GM19397 (cell line): ENCODE measurements at regions not wholly inside any gene's neighbourhood (a gene's known extent, or its start where the extent isn't known, plus 50 kb on each side); places are given as distances from the start of the nearest gene placed in this dataset.

ENCODE experiments used
- ATAC-seq: cut with Tn5 transposase; IDR thresholded peaks from one replicate; pipeline ENCODE4 v1.9.1; 2021; ENCODE audit warnings: mild to moderate bottlenecking, moderate library complexity; ENCODE audit not compliant: unreplicated experiment

DNA sequence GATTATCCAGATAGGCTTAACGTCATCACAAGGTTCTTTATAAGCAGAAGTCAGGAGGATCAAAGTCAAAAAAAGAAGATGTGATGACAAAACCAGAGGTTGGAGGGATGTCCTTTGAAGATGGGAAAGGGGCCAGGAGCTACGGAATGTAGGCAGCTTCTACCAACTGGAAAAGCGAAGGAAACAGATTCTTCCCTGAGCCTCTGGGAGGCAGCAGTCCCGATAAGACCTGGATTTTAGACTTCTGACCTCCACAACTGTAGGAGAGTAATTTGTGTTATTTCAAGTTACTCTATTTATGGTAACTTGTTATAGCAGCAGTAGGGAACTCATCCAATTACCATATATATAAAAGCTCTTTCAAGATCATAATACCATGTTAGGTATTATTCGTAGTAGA, 98.8 kb upstream of the MYCBP2 start:
- ATAC-seq, result no peak

GRCh38 chr13:77423296-77423695, 96.4 kb upstream of the MYCBP2 start:
- ATAC-seq, result no peak

DNA sequence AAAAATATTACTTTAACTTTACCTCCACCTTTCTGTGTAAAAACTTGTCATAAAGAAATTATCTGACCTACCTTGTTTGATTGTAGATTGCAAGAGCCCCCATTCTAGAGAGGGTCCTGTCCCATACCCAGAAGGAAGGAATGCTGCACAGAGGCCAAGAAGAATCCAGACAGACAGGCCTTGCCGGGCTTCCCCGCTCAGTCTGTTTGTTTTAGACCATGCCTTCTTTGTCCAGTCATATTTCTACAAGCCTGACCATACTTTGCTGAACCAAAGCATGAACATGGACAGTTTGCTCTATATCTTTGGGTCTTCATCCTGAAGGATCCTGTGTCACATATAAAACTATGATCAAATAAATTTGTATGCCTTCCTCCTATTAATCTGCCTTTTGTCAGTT, 95.8 kb upstream of the MYCBP2 start:
- no peak for ATAC-seq

DNA sequence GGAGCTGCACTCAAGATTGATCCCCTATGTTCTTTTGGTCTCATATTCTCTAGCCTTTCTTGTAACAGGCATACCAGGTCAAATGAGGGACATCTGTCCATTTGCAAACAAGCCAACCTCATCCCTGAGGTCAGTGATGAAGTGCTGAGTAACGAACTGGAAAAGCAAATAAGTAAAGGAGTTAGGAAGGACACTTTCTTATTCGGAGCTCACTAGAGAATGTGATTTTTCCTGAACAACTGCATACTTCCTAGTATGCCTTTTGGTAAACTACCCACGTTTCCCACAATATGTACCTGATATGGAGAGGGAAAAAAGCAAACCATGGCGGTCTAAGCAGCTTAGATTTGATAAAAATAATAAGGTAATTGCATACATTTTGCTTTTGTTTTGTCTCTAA, 91.0 kb upstream of the MYCBP2 start:
- ATAC-seq, result no peak

DNA sequence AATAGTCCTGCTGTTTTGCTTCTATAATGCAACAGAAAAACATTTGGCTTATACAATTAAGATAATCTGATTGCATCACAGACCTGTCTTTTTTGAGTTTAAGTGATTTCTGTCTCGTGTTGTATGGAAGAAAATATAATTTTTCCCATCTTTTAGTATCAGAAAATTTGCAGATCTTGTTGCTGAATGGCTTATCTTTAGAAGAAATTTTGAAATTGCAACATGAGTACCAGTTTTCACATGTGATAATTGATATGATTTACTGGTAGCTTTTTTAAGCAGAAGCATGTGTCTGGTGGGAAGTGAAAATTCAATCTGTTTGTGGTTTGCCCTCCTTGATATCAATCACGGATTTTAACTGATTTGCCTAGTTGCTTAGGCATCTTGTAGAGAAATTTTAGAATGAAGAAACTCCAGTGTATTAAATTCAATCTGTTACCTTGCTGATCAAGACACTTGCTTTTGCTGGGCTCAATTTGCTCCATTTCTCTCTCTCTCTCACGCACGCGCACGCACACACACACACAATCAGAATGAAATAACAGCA, 89.8 kb upstream of the MYCBP2 start:
- ATAC-seq, result no peak

DNA sequence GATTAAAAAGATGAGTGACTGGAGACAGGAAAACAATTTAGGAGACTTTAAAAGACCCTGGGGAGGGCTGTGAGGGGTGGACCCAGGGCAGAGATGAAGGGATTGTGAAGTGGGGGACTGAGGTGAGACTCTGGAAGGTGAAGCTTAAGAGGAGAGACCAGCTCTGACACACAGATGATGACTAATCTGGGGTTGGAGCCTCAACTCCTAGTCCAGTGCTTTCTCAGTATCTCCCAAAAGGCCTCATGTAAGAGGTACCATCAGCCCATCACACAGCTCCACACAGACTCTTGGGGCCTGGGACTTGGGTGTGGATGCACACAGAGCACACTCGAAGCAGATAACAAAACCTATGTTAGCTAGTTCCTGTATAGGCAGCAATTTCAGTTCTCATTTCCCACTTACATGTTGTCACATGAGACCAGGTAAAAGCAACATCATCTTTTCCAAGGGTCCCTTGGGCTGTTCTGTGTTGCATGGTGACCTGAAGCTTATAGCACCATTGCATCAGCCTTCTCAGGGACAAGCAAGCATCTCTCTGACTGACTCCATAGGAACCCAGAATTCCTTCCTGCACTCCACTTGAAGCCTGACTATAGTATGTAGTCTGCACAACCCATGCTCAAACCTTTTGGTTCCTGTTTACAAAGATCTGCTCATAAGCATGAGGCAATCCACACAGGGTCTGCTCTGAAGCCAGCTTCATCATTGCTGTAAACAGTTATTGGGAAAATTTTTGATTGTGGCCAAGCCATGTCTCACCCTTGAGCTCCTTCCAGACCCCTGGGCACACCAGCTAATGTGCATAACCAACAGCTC, 88.6 kb upstream of the MYCBP2 start:
- ATAC-seq, result peak; percentile 70

GRCh38 chr13:77412860-77413259, 86.0 kb upstream of the MYCBP2 start:
- no peak for ATAC-seq

GRCh38 chr13:77412116-77412635, 85.3 kb upstream of the MYCBP2 start:
- ATAC-seq, result no peak

GRCh38 chr13:77409412-77409811, 82.5 kb upstream of the MYCBP2 start:
- no peak for ATAC-seq

- ATAC-seq, result no peak
These were observed 79.9 kb upstream of the MYCBP2 start for GRCh38 chr13:77406644-77407440.

DNA sequence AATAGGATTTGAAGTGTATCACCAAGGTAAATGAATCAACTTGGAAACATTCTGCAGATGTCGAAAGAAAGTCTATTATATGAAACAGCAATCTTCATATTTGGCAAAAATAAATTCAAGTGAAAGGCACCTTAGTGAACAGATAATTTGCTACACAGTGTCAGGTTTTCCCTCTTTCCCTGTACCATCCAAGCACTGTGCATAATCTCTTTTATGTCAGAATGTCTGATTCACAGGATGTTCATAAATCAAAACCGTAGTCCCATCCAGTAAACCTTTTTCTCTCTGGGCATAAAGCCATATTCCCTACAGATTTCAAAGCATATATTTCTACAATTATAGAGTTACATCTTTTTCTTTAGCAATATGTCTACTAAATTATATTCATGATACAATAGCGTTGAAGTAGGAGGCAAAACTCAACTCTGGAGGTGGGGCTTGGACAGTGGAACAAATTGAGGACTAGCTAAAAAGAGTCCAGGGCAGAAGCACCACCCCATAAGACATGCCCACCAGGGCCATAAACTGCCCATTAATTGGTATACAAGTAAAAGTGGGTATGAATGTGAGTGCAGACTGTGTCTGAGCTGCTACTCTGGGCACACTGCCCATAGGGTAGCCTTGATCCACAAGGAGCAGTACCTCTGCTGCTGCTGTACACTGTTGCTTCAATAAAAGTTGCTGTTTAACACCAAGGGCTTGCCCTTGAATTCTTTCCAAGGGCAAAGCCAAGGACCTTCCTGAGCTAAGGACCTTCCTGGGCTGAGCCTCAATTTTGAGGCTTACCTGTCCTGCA, 72.1 kb upstream of the MYCBP2 start:
- no peak for ATAC-seq

- ATAC-seq, result no peak
These were observed 70.7 kb upstream of the MYCBP2 start for GRCh38 chr13:77397636-77398035.

DNA sequence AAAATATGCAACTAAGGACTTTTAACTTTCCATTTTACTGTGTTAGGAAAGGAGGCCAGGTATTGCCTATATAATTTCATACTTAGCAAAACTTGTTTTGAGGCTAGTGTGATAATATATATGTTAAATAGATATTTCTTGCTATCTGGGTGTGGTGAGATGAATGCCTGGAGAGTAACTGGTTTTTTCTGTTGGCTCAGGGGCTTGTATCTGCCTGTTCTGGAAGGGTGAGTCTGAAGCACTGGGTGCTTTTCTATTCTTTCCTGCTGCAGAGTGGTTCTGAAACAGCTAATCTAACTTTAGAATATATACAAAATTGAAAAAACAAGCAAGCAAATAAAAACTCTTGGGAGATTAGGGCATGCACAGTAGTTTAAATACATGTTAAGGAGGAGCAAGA, 64.6 kb upstream of the MYCBP2 start:
- ATAC-seq, result no peak

GRCh38 chr13:77390391-77390790, 63.5 kb upstream of the MYCBP2 start:
- ATAC-seq, result no peak

GRCh38 chr13:77389625-77390000, 62.7 kb upstream of the MYCBP2 start:
- ATAC-seq, result no peak

GRCh38 chr13:77388944-77389624, 62.2 kb upstream of the MYCBP2 start:
- no peak for ATAC-seq

GRCh38 chr13:77387607-77388200, 60.8 kb upstream of the MYCBP2 start:
- ATAC-seq, result no peak

- ATAC-seq, result no peak
These were observed 60.1 kb upstream of the MYCBP2 start for GRCh38 chr13:77386880-77387606.

GRCh38 chr13:77386046-77386445, 59.2 kb upstream of the MYCBP2 start:
- no peak for ATAC-seq
